HCT116 (cell line): ENCODE measurements at regions not wholly inside any gene's neighbourhood (a gene's known extent, or its start where the extent isn't known, plus 50 kb on each side); places are given as distances from the start of the nearest gene placed in this dataset.

Source experiments
- ATF3 ChIP-seq: IDR thresholded peaks from 2 replicates; pipeline ENCODE4 v1.6.1; 2012
- CEBPB ChIP-seq: IDR thresholded peaks from 2 replicates; pipeline ENCODE4 v1.6.1; 2012; ENCODE audit warnings: low read depth
- CTCF ChIP-seq, 3 experiments: fragments of 200-600 bp in 1 of 3; sonication (generic) in 1 of 3; IDR thresholded peaks in 2 of 3; conservative IDR thresholded peaks in 1 of 3; 2 replicates each; pipeline ENCODE4 v1.5.1; 2012 to 2017; ENCODE audit warnings: low read depth in 2 of 3, low read length in 2 of 3, antibody characterized with exemption in 1 of 3, borderline replicate concordance in 1 of 3, control low read depth in 1 of 3, mild to moderate bottlenecking in 1 of 3, mixed read lengths in 1 of 3, mixed run types in 1 of 3, moderate library complexity in 1 of 3; ENCODE audit not compliant: insufficient read depth in 1 of 3
- EZH2 ChIP-seq: fragments of 200-600 bp; sonication (generic); IDR thresholded peaks from 2 replicates; pipeline ENCODE4 v1.6.1; 2017; ENCODE audit warnings: antibody characterized with exemption, mixed run types
- JUND ChIP-seq: IDR thresholded peaks from 2 replicates; pipeline ENCODE4 v1.6.1; 2012
- POLR2A ChIP-seq: IDR thresholded peaks from 2 replicates; pipeline ENCODE4 v1.7.0; 2011; ENCODE audit warnings: borderline replicate concordance; ENCODE audit not compliant: insufficient read depth, insufficient read length; ENCODE audit errors: extremely low read depth
- REST ChIP-seq: IDR thresholded peaks from 2 replicates; pipeline ENCODE4 v1.6.1; 2012; ENCODE audit warnings: low read depth
- SP1 ChIP-seq: IDR thresholded peaks from 2 replicates; pipeline ENCODE4 v1.6.1; 2012; ENCODE audit warnings: low read depth
- ZBTB33 ChIP-seq: IDR thresholded peaks from 2 replicates; pipeline ENCODE4 v1.6.1; 2011; ENCODE audit warnings: mild to moderate bottlenecking, low read length, moderate library complexity; ENCODE audit not compliant: insufficient replicate concordance; ENCODE audit errors: extremely low read depth
- ZFX ChIP-seq: fragments of 450-650 bp; IDR thresholded peaks from 2 replicates; pipeline ENCODE4 v1.6.1; 2017

GRCh38 chr3:177603148-177603603 lies 405.9 kb upstream of the TBL1XR1 start:
- TF ChIP-seq EZH2 (no peak), CTCF (IDR thresholded peaks at IDR 0.05 in 2 of 3, conservative IDR thresholded peaks at IDR 0.05 in 1 of 3; ENCODE audit: borderline replicate concordance in 1 of 3, insufficient read depth in 1 of 3, low read depth in 2 of 3, low read length in 2 of 3) (no peak), ATF3 (no peak), POLR2A (no peak), CEBPB (no peak), JUND (no peak), REST (no peak), ZBTB33 (no peak), SP1 (no peak), ZFX (no peak)
